K562 (cell line): ENCODE measurements at regions not wholly inside any gene's neighbourhood (a gene's known extent, or its start where the extent isn't known, plus 50 kb on each side); places are given as distances from the start of the nearest gene placed in this dataset.

ENCODE experiments used
- ATAC-seq: fragments of 200-7000 bp; cut with Tn5 transposase; 3 replicates; pipeline ENCODE4 v1.9.1; 2020; ENCODE audit warnings: moderate library complexity
- BruUV-seq: library from RNA; stranded (reverse); fragments of 400-500 nt; replicated peaks from 2 replicates; lab custom pipeline; 2021; lab: Mats Ljungman, UMichigan
- CTCF ChIA-PET: fragments of 300-600 bp; formaldehyde crosslinking; extraction: SDS; loops from one replicate; lab custom pipeline; 2021; ENCODE audit warnings: low intra/inter-chr PET ratio; lab: Yijun Ruan, JAX
- POLR2A ChIA-PET: fragments of 300-600, 350-650 bp; sonication (Branson Sonifier 250); formaldehyde crosslinking; extraction: SDS; loops from one replicate; lab custom pipeline; 2021; ENCODE audit warnings: antibody characterized with exemption, inconsistent platforms; lab: Yijun Ruan, JAX
- DNase-seq, 4 experiments: peaks; one replicate each; pipeline versions ENCODE4 v3.0.0 to v3.0.0-alpha.2; 2011 to 2018; ENCODE audit warnings: low spot score in 3 of 4, mixed read lengths in 3 of 4; ENCODE audit errors: extremely low read depth in 1 of 4
- FAIRE-seq: peaks from 2 replicates; lab custom pipeline; 2011; peaks lifted over from hg19 to GRCh38; lab: Jason Lieb, UNC
- H2AFZ ChIP-seq: 2 replicates; pipeline ENCODE4 v1.6.0; 2011; ENCODE audit warnings: low read depth, low read length, control low read depth, inconsistent platforms
- H3K27ac ChIP-seq: fragments of 200-600 bp; 3 replicates; pipeline ENCODE4 v1.8.0; 2011; ENCODE audit warnings: low read depth, mild to moderate bottlenecking, control low read depth, inconsistent platforms, low read length, moderate library complexity, mixed read lengths; ENCODE audit errors: extremely low read depth
- H3K27me3 ChIP-seq, 2 experiments: fragments of 300-600 bp in 1 of 2; 2 replicates in 1 of 2; 3 replicates in 1 of 2; pipeline versions ENCODE4 v1.6.0 to v1.8.0; 2011; ENCODE audit warnings: inconsistent platforms in 2 of 2, low read length in 2 of 2, mild to moderate bottlenecking in 1 of 2, mixed read lengths in 1 of 2, moderate library complexity in 1 of 2; ENCODE audit not compliant: control insufficient read depth in 2 of 2, insufficient read depth in 2 of 2
- H3K36me3 ChIP-seq: fragments of 300-600 bp; 3 replicates; pipeline ENCODE4 v1.8.0; 2011; ENCODE audit warnings: mild to moderate bottlenecking, low read length, inconsistent platforms; ENCODE audit not compliant: control insufficient read depth, insufficient read depth
- H3K4me1 ChIP-seq, 2 experiments: fragments of 200-600 bp in 1 of 2; replicated peaks in 1 of 2; 2 replicates in 1 of 2; 3 replicates in 1 of 2; pipeline versions ENCODE4 v1.5.1 to v1.8.0; 2011; ENCODE audit warnings: inconsistent platforms in 2 of 2, low read length in 2 of 2, mild to moderate bottlenecking in 1 of 2, mixed read lengths in 1 of 2, moderate library complexity in 1 of 2; ENCODE audit not compliant: control insufficient read depth in 2 of 2, insufficient read depth in 2 of 2
- H3K4me2 ChIP-seq: 2 replicates; pipeline ENCODE4 v1.6.1; 2011; ENCODE audit warnings: low read length, control low read depth, inconsistent platforms, mixed read lengths; ENCODE audit not compliant: insufficient read depth
- H3K4me3 ChIP-seq: fragments of 200-600 bp; sonication (generic), shearing (Covaris generic); 2 replicates; pipeline ENCODE4 v1.5.1; 2016; ENCODE audit warnings: control low read depth, inconsistent platforms
- H3K79me2 ChIP-seq: fragments of 200-600 bp; 3 replicates; pipeline ENCODE4 v1.8.0; 2011; ENCODE audit warnings: low read length, inconsistent platforms; ENCODE audit not compliant: control insufficient read depth, insufficient read depth
- H3K9ac ChIP-seq, 2 experiments: 2 replicates each; pipeline versions ENCODE4 v1.6.0 to v1.6.1; 2011; ENCODE audit warnings: low read depth in 2 of 2, low read length in 2 of 2, control low read depth in 1 of 2, inconsistent platforms in 1 of 2, mild to moderate bottlenecking in 1 of 2, mixed read lengths in 1 of 2; ENCODE audit not compliant: insufficient read depth in 1 of 2
- H3K9me1 ChIP-seq: one replicate; pipeline ENCODE4 v1.6.0; 2011; ENCODE audit warnings: inconsistent platforms, mild to moderate bottlenecking, low read length, moderate library complexity; ENCODE audit not compliant: control insufficient read depth, insufficient read depth
- H3K9me3 ChIP-seq: replicated peaks from 2 replicates; pipeline ENCODE4 v1.5.1; 2011; ENCODE audit warnings: low read depth, low read length, inconsistent platforms; ENCODE audit not compliant: control insufficient read depth, insufficient read depth
- H4K20me1 ChIP-seq: replicated peaks from 2 replicates; pipeline ENCODE4 v1.6.1; 2011; ENCODE audit warnings: low read length, inconsistent platforms, mixed read lengths; ENCODE audit not compliant: control insufficient read depth, insufficient read depth
- ATF7 ChIP-seq: fragments of 450-650 bp; IDR thresholded peaks from 2 replicates; pipeline ENCODE4 v1.7.1; 2014; ENCODE audit warnings: mild to moderate bottlenecking, moderate library complexity
- CHD4 ChIP-seq: fragments of 200-600 bp; sonication (generic); IDR thresholded peaks from 3 replicates; pipeline ENCODE4 v1.6.1; 2012; ENCODE audit warnings: low read depth, mild to moderate bottlenecking, mixed read lengths, low read length, inconsistent platforms; ENCODE audit not compliant: insufficient read depth, insufficient replicate concordance, poor library complexity, severe bottlenecking
- CREM ChIP-seq: IDR thresholded peaks from 2 replicates; pipeline ENCODE4 v1.6.1; 2014; ENCODE audit warnings: antibody characterized with exemption, low read depth
- HLTF ChIP-seq: fragments of 450-650 bp; IDR thresholded peaks from 2 replicates; pipeline ENCODE4 v1.6.1; 2016
- HOXB6 ChIP-seq: fragments of 250-450 bp; sonication (Bioruptor Pico); IDR thresholded peaks from 2 replicates; pipeline ENCODE4 v1.5.1; 2022; ENCODE audit warnings: mild to moderate bottlenecking, borderline replicate concordance
- IFI16 ChIP-seq: fragments of 250-450 bp; sonication (Bioruptor Pico); IDR thresholded peaks from 2 replicates; pipeline ENCODE4 v2.1.2; 2022; ENCODE audit warnings: mild to moderate bottlenecking, inconsistent platforms
- POU5F1 ChIP-seq: fragments of 150-350 bp; IDR thresholded peaks from 2 replicates; pipeline ENCODE4 v1.6.1; 2014; ENCODE audit warnings: borderline replicate concordance, low read length, low read depth, mild to moderate bottlenecking; ENCODE audit not compliant: partially characterized antibody
- PTRF ChIP-seq: fragments of 450-650 bp; IDR thresholded peaks from 2 replicates; pipeline ENCODE4 v1.6.1; 2016; ENCODE audit warnings: mild to moderate bottlenecking, missing genetic modification characterization, missing compliant biosample characterization
- TCF7 ChIP-seq: sonication (generic); IDR thresholded peaks from 2 replicates; pipeline ENCODE4 v1.6.1; 2016; ENCODE audit warnings: antibody characterized with exemption, borderline replicate concordance
- ZBTB1 ChIP-seq: sonication (generic); formaldehyde crosslinking; IDR thresholded peaks from 2 replicates; pipeline ENCODE4 v1.8.1; 2023; ENCODE audit warnings: missing genetic modification reagents, low read depth, mild to moderate bottlenecking, borderline replicate concordance
- ZNF778 ChIP-seq: fragments of 450-650 bp; formaldehyde crosslinking; IDR thresholded peaks from 2 replicates; pipeline ENCODE4 v1.4.0; 2020; ENCODE audit warnings: mild to moderate bottlenecking, moderate library complexity
- WGBS: fragments of 100-300 bp; shearing (Covaris generic); methylation state at CpG from one replicate; pipeline ENCODE4 v1.1.6; 2016; ENCODE audit warnings: low coverage, mixed read lengths; ENCODE audit not compliant: insufficient coverage; ENCODE audit errors: missing lambda C conversion rate; 5-methylcytosine and 5-hydroxymethylcytosine counted together
- in situ Hi-C: fragments of 300-500 bp; cut with MboI; formaldehyde crosslinking; loops from 4 replicates; pipeline ENCODE4 v1.15.0; 2018; ENCODE audit warnings: inconsistent platforms, mixed read lengths
- intact Hi-C: fragments of 100-400 bp; cut with micrococcal nuclease; formaldehyde crosslinking; loops from 2 replicates; pipeline ENCODE4 v1.14.2; 2022

- no peak for FAIRE-seq
- BruUV-seq: no TSS peak
- Histone ChIP-seq H3K27ac (no peak overlapping the region), H3K79me2 (no peaks in the 10 kb centered on the region), H3K9me3 (no peaks in the 10 kb centered on the region), H3K9ac (no peak overlapping the region), H3K4me1 (peaks cover 0 to 11% of the 10 kb centered on the region in 2 experiments; a peak in 2 of 5 replicates), H3K4me2 (no peak overlapping the region), H3K4me3 (no peak overlapping the region), H2AFZ (no peak overlapping the region), H3K9me1 (peaks cover 5% of the 10 kb centered on the region), H3K27me3 (peaks cover 49 to 76% of the 10 kb centered on the region in 2 experiments), H3K36me3 (no peaks in the 10 kb centered on the region), H4K20me1 (peaks cover 9% of the 10 kb centered on the region)
- TF ChIP-seq POU5F1: no peak
- TF ChIP-seq TCF7: no peak
- TF ChIP-seq HOXB6 (CRISPR knock-in tag): no peak
- TF ChIP-seq CREM: no peak
- TF ChIP-seq ZBTB1 (CRISPR knock-in tag): no peak
- no peak for TF ChIP-seq ATF7
- no peak for TF ChIP-seq CHD4
- no peak for TF ChIP-seq HLTF
- no peak for TF ChIP-seq IFI16 (CRISPR knock-in tag)
- TF ChIP-seq PTRF: no peak
- TF ChIP-seq ZNF778 (CRISPR knock-in tag): no peak
- ChIA-PET POLR2A (no interaction called here), CTCF (no interaction called here)
- in situ Hi-C loops: no loop called here
- DNase-seq: no peak
- no peak for ATAC-seq
- 5% methylated on average over 5 of the region's 7 CpGs for WGBS
- intact Hi-C loops: no loop called here
Observed at GRCh38 chr7:135257-135653, 57.1 kb upstream of the FAM20C start.
